IMR-90 (cell line): ENCODE measurements at regions not wholly inside any gene's neighbourhood (a gene's known extent, or its start where the extent isn't known, plus 50 kb on each side); places are given as distances from the start of the nearest gene placed in this dataset.

Experiments used
- ATAC-seq: fragments of 200-7000 bp; cut with Tn5 transposase; 2 replicates; pipeline ENCODE4 v1.9.1; 2020; ENCODE audit warnings: low read depth, mild to moderate bottlenecking, moderate library complexity
- BruUV-seq: library from RNA; stranded (reverse); fragments of 400-500 nt; replicated peaks from 2 replicates; lab custom pipeline; 2021; lab: Mats Ljungman, UMichigan
- CTCF ChIA-PET: fragments of 300-600 bp; formaldehyde crosslinking; extraction: SDS; loops from one replicate; lab custom pipeline; 2021; ENCODE audit warnings: antibody characterized with exemption; lab: Yijun Ruan, JAX
- POLR2A ChIA-PET: fragments of 300-600 bp; sonication (Branson Sonifier 250); formaldehyde crosslinking; loops from one replicate; lab custom pipeline; 2022; ENCODE audit warnings: antibody characterized with exemption; ENCODE audit not compliant: unreplicated experiment; lab: Charles Lee
- DNase-seq: peaks from one replicate; pipeline ENCODE4 v3.0.0; 2013
- H2AFZ ChIP-seq: replicated peaks from 2 replicates; pipeline ENCODE3; 2013; ENCODE audit warnings: low read length, mild to moderate bottlenecking; ENCODE audit not compliant: poor library complexity
- H2AK5ac ChIP-seq: 2 replicates; pipeline ENCODE4 v1.6.1; 2013; ENCODE audit warnings: low read depth, low read length, inconsistent platforms
- H2AK9ac ChIP-seq: replicated peaks from 2 replicates; pipeline ENCODE3; 2013; ENCODE audit warnings: mild to moderate bottlenecking, low read depth, low read length, moderate library complexity; ENCODE audit not compliant: poor library complexity
- H2BK120ac ChIP-seq: 2 replicates; pipeline ENCODE4 v1.6.1; 2013; ENCODE audit warnings: low read depth, low read length, inconsistent platforms
- H2BK15ac ChIP-seq: 3 replicates; pipeline ENCODE4 v1.6.1; 2013; ENCODE audit warnings: low read depth, low read length, inconsistent platforms
- H2BK20ac ChIP-seq: 2 replicates; pipeline ENCODE4 v1.6.1; 2013; ENCODE audit warnings: low read depth, mild to moderate bottlenecking, inconsistent platforms, low read length, moderate library complexity
- H2BK5ac ChIP-seq: 2 replicates; pipeline ENCODE4 v1.6.1; 2013; ENCODE audit warnings: mild to moderate bottlenecking, low read depth, low read length, inconsistent platforms; ENCODE audit not compliant: poor library complexity, severe bottlenecking
- H3K14ac ChIP-seq: replicated peaks from 2 replicates; pipeline ENCODE4 v1.6.1; 2013; ENCODE audit warnings: low read depth, low read length, inconsistent platforms
- H3K18ac ChIP-seq: 2 replicates; pipeline ENCODE4 v1.6.1; 2013; ENCODE audit warnings: low read depth, low read length, control low read depth
- H3K23ac ChIP-seq: 2 replicates; pipeline ENCODE4 v1.6.1; 2013; ENCODE audit warnings: low read depth, low read length, inconsistent platforms
- H3K27ac ChIP-seq: 2 replicates; pipeline ENCODE4 v1.5.1; 2013; ENCODE audit warnings: mild to moderate bottlenecking, control low read depth, low read length; ENCODE audit not compliant: insufficient read depth
- H3K27me3 ChIP-seq: 2 replicates; pipeline ENCODE4 v1.6.1; 2013; ENCODE audit warnings: low read length; ENCODE audit not compliant: control insufficient read depth, insufficient read depth
- H3K36me3 ChIP-seq: 2 replicates; pipeline ENCODE4 v1.6.1; 2013; ENCODE audit warnings: low read length, mixed read lengths; ENCODE audit not compliant: control insufficient read depth, insufficient read depth
- H3K4ac ChIP-seq: 2 replicates; pipeline ENCODE4 v1.6.1; 2013; ENCODE audit warnings: low read depth, low read length, inconsistent platforms
- H3K4me1 ChIP-seq: 2 replicates; pipeline ENCODE4 v1.6.1; 2013; ENCODE audit warnings: low read length, mixed read lengths; ENCODE audit not compliant: control insufficient read depth, insufficient read depth
- H3K4me2 ChIP-seq: 2 replicates; pipeline ENCODE4 v1.6.1; 2013; ENCODE audit warnings: low read depth, mild to moderate bottlenecking, control low read depth, low read length, moderate library complexity
- H3K4me3 ChIP-seq: 2 replicates; pipeline ENCODE4 v1.5.1; 2013; ENCODE audit warnings: low read depth, mild to moderate bottlenecking, control low read depth, low read length, moderate library complexity; ENCODE audit not compliant: insufficient read depth
- H3K56ac ChIP-seq: 2 replicates; pipeline ENCODE4 v1.6.1; 2013; ENCODE audit warnings: low read length, inconsistent platforms; ENCODE audit not compliant: insufficient read depth; ENCODE audit errors: extremely low read depth
- H3K79me1 ChIP-seq, 2 experiments: 2 replicates each; pipeline ENCODE4 v1.6.1; 2013; ENCODE audit warnings: low read length in 2 of 2, inconsistent platforms in 1 of 2, low read depth in 1 of 2
- H3K9ac ChIP-seq: 2 replicates; pipeline ENCODE4 v1.6.1; 2013; ENCODE audit warnings: low read depth, low read length, control low read depth
- H3K9me1 ChIP-seq: 2 replicates; pipeline ENCODE4 v1.6.1; 2013; ENCODE audit warnings: low read length, inconsistent platforms; ENCODE audit not compliant: insufficient read depth
- H3K9me3 ChIP-seq: 2 replicates; pipeline ENCODE4 v1.6.1; 2013; ENCODE audit warnings: low read length; ENCODE audit not compliant: control insufficient read depth, insufficient read depth
- H4K20me1 ChIP-seq: 2 replicates; pipeline ENCODE4 v1.6.1; 2013; ENCODE audit warnings: low read length, inconsistent platforms; ENCODE audit not compliant: insufficient read depth
- H4K5ac ChIP-seq: 2 replicates; pipeline ENCODE4 v1.6.1; 2013; ENCODE audit warnings: mild to moderate bottlenecking, low read depth, low read length, control low read depth
- H4K8ac ChIP-seq, 2 experiments: 2 replicates each; pipeline ENCODE4 v1.6.1; 2013; ENCODE audit warnings: low read depth in 2 of 2, low read length in 2 of 2, control low read depth in 1 of 2, inconsistent platforms in 1 of 2
- H4K91ac ChIP-seq: 2 replicates; pipeline ENCODE4 v1.6.1; 2013; ENCODE audit warnings: low read depth, low read length, inconsistent platforms; ENCODE audit not compliant: insufficient read depth
- CEBPB ChIP-seq: IDR thresholded peaks from 2 replicates; pipeline ENCODE4 v1.6.1; 2012; ENCODE audit warnings: low read depth, low read length, improper control_type of control experiment
- RAD21 ChIP-seq: IDR thresholded peaks from 2 replicates; pipeline ENCODE4 v1.6.1; 2012; ENCODE audit warnings: low read length, improper control_type of control experiment
- WGBS, 2 experiments: methylation state at CpG; one replicate each; pipeline versions ENCODE4 v1.1.5 to v1.1.7; 2013; ENCODE audit warnings: missing lambda C conversion rate in 2 of 2; ENCODE audit not compliant: insufficient read length in 1 of 2; ENCODE audit errors: extremely low coverage in 2 of 2; 5-methylcytosine and 5-hydroxymethylcytosine counted together
- dilution Hi-C: fragments of 300-500 bp; cut with HindIII; formaldehyde crosslinking; loops from one replicate; pipeline ENCODE4 v1.14.3; 2018; ENCODE audit warnings: low sequenced_read_pairs; ENCODE audit not compliant: unreplicated experiment
- in situ Hi-C: fragments of 300-500 bp; cut with MboI; formaldehyde crosslinking; loops from 3 replicates; pipeline ENCODE4 v1.14.3; 2019; ENCODE audit warnings: low sequenced_read_pairs, inconsistent platforms, mixed read lengths
- intact Hi-C: fragments of 100-400 bp; cut with micrococcal nuclease; formaldehyde crosslinking; loops from 2 replicates; pipeline ENCODE4 v1.10.0; 2022

- CTCF ChIA-PET: no interaction called here
- no peak overlapping the region for H2AK9ac ChIP-seq
- H3K27ac ChIP-seq: no peak overlapping the region
- no peaks in the 10 kb centered on the region for H3K27me3 ChIP-seq
- H4K20me1 ChIP-seq: no peaks in the 10 kb centered on the region
- H3K9ac ChIP-seq: no peak overlapping the region
- no peak overlapping the region for H3K4me3 ChIP-seq
- ATAC-seq (no peak), DNase-seq (no peak)
- H4K5ac ChIP-seq: no peak overlapping the region
- no peaks in the 10 kb centered on the region for H3K4me1 ChIP-seq
- H3K79me1 ChIP-seq: no peaks in the 10 kb centered on the region
- H4K8ac ChIP-seq: no peak overlapping the region
- intact Hi-C loops (no loop called here), in situ Hi-C loops (no loop called here), dilution Hi-C loops (no loop called here)
- H3K9me1 ChIP-seq: no peaks in the 10 kb centered on the region
- H3K4me2 ChIP-seq: no peak overlapping the region
- peaks cover 9% of the 10 kb centered on the region for H3K9me3 ChIP-seq
- BruUV-seq: no TSS peak
- POLR2A ChIA-PET: interaction anchor here (0.6 kb wide), 1 partner anchor 630 kb away, joined by 3 read pairs; no protein-coding TSS in a partner anchor
- no peak overlapping the region for H3K56ac ChIP-seq
- H3K18ac ChIP-seq: no peak overlapping the region
- TF ChIP-seq CEBPB: peak; percentile 59
- TF ChIP-seq RAD21: no peak
- WGBS, 2 experiments: no CpG with 5 or more reads among the region's 1 CpG
- no peak overlapping the region for H3K14ac ChIP-seq
- H2BK120ac ChIP-seq: no peak overlapping the region
- H2AFZ ChIP-seq: no peak overlapping the region
- no peak overlapping the region for H3K23ac ChIP-seq
- no peak overlapping the region for H4K91ac ChIP-seq
- H3K4ac ChIP-seq: no peak overlapping the region
- no peak overlapping the region for H2BK15ac ChIP-seq
- no peak overlapping the region for H2BK20ac ChIP-seq
- H2AK5ac ChIP-seq: no peak overlapping the region
- H3K36me3 ChIP-seq: no peaks in the 10 kb centered on the region
- no peak overlapping the region for H2BK5ac ChIP-seq
Observed at GRCh38 chr6:66082914-66083313, 375.9 kb upstream of the EYS start.
